Astrocyte (in vitro differentiated cells and primary cell): ENCODE measurements at regions not wholly inside any gene's neighbourhood (a gene's known extent, or its start where the extent isn't known, plus 50 kb on each side); places are given as distances from the start of the nearest gene placed in this dataset.

Experiments used
- DNase-seq: peaks from one replicate; pipeline ENCODE4 v3.0.0-alpha.2; 2010; ENCODE audit warnings: low read depth
- FAIRE-seq: peaks from 2 replicates; lab custom pipeline; 2011; peaks lifted over from hg19 to GRCh38; lab: Jason Lieb, UNC
- H2AFZ ChIP-seq: 2 replicates; pipeline ENCODE4 v1.6.0; 2012; ENCODE audit warnings: low read depth, low read length, inconsistent platforms
- H3K27ac ChIP-seq: 2 replicates; pipeline ENCODE4 v1.5.1; 2011; ENCODE audit warnings: low read depth, low read length, inconsistent platforms
- H3K27me3 ChIP-seq: 2 replicates; pipeline ENCODE4 v1.6.0; 2011; ENCODE audit warnings: low read length, inconsistent platforms; ENCODE audit not compliant: insufficient read depth
- H3K36me3 ChIP-seq: 2 replicates; pipeline ENCODE4 v1.5.1; 2011; ENCODE audit warnings: low read length, inconsistent platforms; ENCODE audit not compliant: insufficient read depth
- H3K4me1 ChIP-seq: 2 replicates; pipeline ENCODE4 v1.5.1; 2011; ENCODE audit warnings: low read length, inconsistent platforms; ENCODE audit not compliant: insufficient read depth
- H3K4me2 ChIP-seq: 2 replicates; pipeline ENCODE4 v1.6.0; 2012; ENCODE audit warnings: low read length, inconsistent platforms
- H3K4me3 ChIP-seq: 2 replicates; pipeline ENCODE4 v1.5.1; 2011; ENCODE audit warnings: low read depth, mild to moderate bottlenecking, low read length, inconsistent platforms; ENCODE audit not compliant: insufficient read depth
- H3K79me2 ChIP-seq: 2 replicates; pipeline ENCODE4 v1.6.0; 2012; ENCODE audit warnings: mild to moderate bottlenecking, low read length, inconsistent platforms; ENCODE audit not compliant: insufficient read depth
- H3K9ac ChIP-seq: 2 replicates; pipeline ENCODE4 v1.6.0; 2012; ENCODE audit warnings: mild to moderate bottlenecking, low read length, inconsistent platforms
- H3K9me3 ChIP-seq: 2 replicates; pipeline ENCODE4 v1.5.1; 2012; ENCODE audit warnings: low read depth, mild to moderate bottlenecking, low read length, inconsistent platforms; ENCODE audit not compliant: insufficient read depth
- H4K20me1 ChIP-seq: 2 replicates; pipeline ENCODE4 v1.6.0; 2012; ENCODE audit warnings: low read length, inconsistent platforms; ENCODE audit not compliant: insufficient read depth
- H3K27ac Mint-ChIP-seq: one replicate; pipeline ENCODE4 v1.8.0; 2021; ENCODE audit warnings: mild to moderate bottlenecking, mixed read lengths; ENCODE audit not compliant: unreplicated experiment
- H3K27me3 Mint-ChIP-seq: one replicate; pipeline ENCODE4 v1.8.0; 2021; ENCODE audit warnings: low read depth, mixed read lengths; ENCODE audit not compliant: unreplicated experiment
- H3K36me3 Mint-ChIP-seq: one replicate; pipeline ENCODE4 v1.8.0; 2021; ENCODE audit warnings: low read depth, mixed read lengths; ENCODE audit not compliant: unreplicated experiment
- H3K4me1 Mint-ChIP-seq: one replicate; pipeline ENCODE4 v1.8.0; 2021; ENCODE audit warnings: low read depth, mixed read lengths; ENCODE audit not compliant: unreplicated experiment
- H3K4me3 Mint-ChIP-seq: one replicate; pipeline ENCODE4 v1.8.0; 2021; ENCODE audit warnings: mild to moderate bottlenecking, moderate library complexity, mixed read lengths; ENCODE audit not compliant: unreplicated experiment
- H3K9me3 Mint-ChIP-seq: one replicate; pipeline ENCODE4 v1.8.0; 2021; ENCODE audit warnings: mild to moderate bottlenecking, mixed read lengths; ENCODE audit not compliant: unreplicated experiment
- CTCF ChIP-seq: IDR thresholded peaks from 2 replicates; pipeline ENCODE4 v1.5.1; 2011; ENCODE audit warnings: low read depth, mild to moderate bottlenecking, inconsistent platforms, low read length, moderate library complexity; ENCODE audit not compliant: insufficient read depth
- EZH2 ChIP-seq: IDR thresholded peaks from 2 replicates; pipeline ENCODE4 v1.6.1; 2012; ENCODE audit warnings: mild to moderate bottlenecking, low read length, inconsistent platforms; ENCODE audit not compliant: insufficient read depth

GRCh38 chr12:4178424-4179170 is 95.0 kb upstream of the CCND2 start:
- FAIRE-seq = no peak
- H3K4me1 Mint-ChIP-seq = no peaks in the 10 kb centered on the region
- TF ChIP-seq CTCF = no peak
- TF ChIP-seq EZH2 = no peak

GRCh38 chr12:4177262-4177661 is 96.3 kb upstream of the CCND2 start:
- no peaks in the 10 kb centered on the region for H3K27me3 Mint-ChIP-seq
- H3K36me3 Mint-ChIP-seq = no peaks in the 10 kb centered on the region
- H3K9me3 ChIP-seq = no peaks in the 10 kb centered on the region
- no peak overlapping the region for H3K4me3 ChIP-seq
- TF ChIP-seq CTCF = no peak
- TF ChIP-seq EZH2 = no peak
- H3K27me3 ChIP-seq = no peaks in the 10 kb centered on the region
- H3K79me2 ChIP-seq = no peaks in the 10 kb centered on the region
- FAIRE-seq (no peak), DNase-seq (no peak)
- H3K9ac ChIP-seq = no peak overlapping the region
- no peak overlapping the region for H3K4me3 Mint-ChIP-seq
- H3K27ac ChIP-seq = no peak overlapping the region
- H2AFZ ChIP-seq = no peak overlapping the region
- no peak overlapping the region for H3K27ac Mint-ChIP-seq
- H3K9me3 Mint-ChIP-seq = peaks cover 2% of the 10 kb centered on the region
- H3K4me1 ChIP-seq = no peaks in the 10 kb centered on the region
- no peaks in the 10 kb centered on the region for H4K20me1 ChIP-seq
- no peak overlapping the region for H3K4me2 ChIP-seq
- H3K4me1 Mint-ChIP-seq = peaks cover 9% of the 10 kb centered on the region
- H3K36me3 ChIP-seq = no peaks in the 10 kb centered on the region

More at GRCh38 chr12:4178424-4179170, 95.0 kb upstream of the CCND2 start:
- no peak overlapping the region for H3K4me2 ChIP-seq
- Mint-ChIP-seq H3K4me3 (no peak overlapping the region), H3K27me3 (no peaks in the 10 kb centered on the region), H3K36me3 (no peaks in the 10 kb centered on the region), H3K9me3 (peaks cover 2% of the 10 kb centered on the region), H3K27ac (no peak overlapping the region)
- H3K79me2 ChIP-seq = no peaks in the 10 kb centered on the region
- no peak for DNase-seq
- no peak overlapping the region for H3K27ac ChIP-seq
- no peak overlapping the region for H3K4me3 ChIP-seq
- H3K9ac ChIP-seq = no peak overlapping the region
- H3K4me1 ChIP-seq = no peaks in the 10 kb centered on the region
- H3K9me3 ChIP-seq = no peaks in the 10 kb centered on the region
- no peak overlapping the region for H2AFZ ChIP-seq
- H3K36me3 ChIP-seq = no peaks in the 10 kb centered on the region
- H3K27me3 ChIP-seq = no peaks in the 10 kb centered on the region
- no peaks in the 10 kb centered on the region for H4K20me1 ChIP-seq

GRCh38 chr12:4176168-4176567 is 97.4 kb upstream of the CCND2 start:
- no peak overlapping the region for H2AFZ ChIP-seq
- FAIRE-seq (no peak), DNase-seq (no peak)
- H3K27ac Mint-ChIP-seq = no peak overlapping the region
- peaks cover 2% of the 10 kb centered on the region for H3K9me3 Mint-ChIP-seq
- no peaks in the 10 kb centered on the region for H3K9me3 ChIP-seq
- H3K4me3 ChIP-seq = no peak overlapping the region
- H3K27me3 Mint-ChIP-seq = no peaks in the 10 kb centered on the region
- H3K9ac ChIP-seq = no peak overlapping the region
- no peaks in the 10 kb centered on the region for H3K4me1 ChIP-seq
- H3K4me1 Mint-ChIP-seq = peaks cover 12% of the 10 kb centered on the region
- H3K36me3 Mint-ChIP-seq = no peaks in the 10 kb centered on the region
- no peak overlapping the region for H3K4me2 ChIP-seq
- no peak overlapping the region for H3K27ac ChIP-seq
- H3K4me3 Mint-ChIP-seq = no peak overlapping the region
- no peaks in the 10 kb centered on the region for H3K36me3 ChIP-seq
- H3K79me2 ChIP-seq = no peaks in the 10 kb centered on the region
- TF ChIP-seq EZH2 = no peak
- TF ChIP-seq CTCF = no peak
- no peaks in the 10 kb centered on the region for H4K20me1 ChIP-seq
- no peaks in the 10 kb centered on the region for H3K27me3 ChIP-seq
